Lower lobe of right lung (tissue), 2 donors: ENCODE measurements at regions not wholly inside any gene's neighbourhood (a gene's known extent, or its start where the extent isn't known, plus 50 kb on each side); places are given as distances from the start of the nearest gene placed in this dataset.

ENCODE experiments used
- ATAC-seq, 2 donors: fragments of 200-7000 bp; cut with Tn5 transposase; one replicate each; pipeline ENCODE4 v1.9.1; 2020 to 2022; ENCODE audit warnings: mild to moderate bottlenecking in 2 of 2, moderate library complexity in 2 of 2
- DNase-seq: peaks from one replicate; pipeline ENCODE4 v3.0.0-alpha.2; 2020
- H3K27ac ChIP-seq: fragments of 200-600 bp; one replicate; pipeline ENCODE4 v1.8.0; 2022
- H3K27me3 ChIP-seq: fragments of 200-600 bp; one replicate; pipeline ENCODE4 v1.8.0; 2022; ENCODE audit warnings: low read depth
- H3K36me3 ChIP-seq: fragments of 200-600 bp; one replicate; pipeline ENCODE4 v1.8.0; 2022; ENCODE audit warnings: mild to moderate bottlenecking
- H3K4me1 ChIP-seq: fragments of 200-600 bp; one replicate; pipeline ENCODE4 v1.8.0; 2022
- H3K4me3 ChIP-seq: fragments of 200-600 bp; one replicate; pipeline ENCODE4 v1.8.0; 2022; ENCODE audit warnings: mild to moderate bottlenecking
- H3K9me3 ChIP-seq: fragments of 200-600 bp; one replicate; pipeline ENCODE4 v1.8.0; 2022
- intact Hi-C: fragments of 100-400 bp; cut with DNase I; formaldehyde crosslinking; loops from one replicate; pipeline ENCODE4 v1.11.0; 2022
- TF ChIP-seq, protein P1 (sequence below): fragments of 200-600 bp; IDR thresholded peaks from one replicate; pipeline ENCODE4 v1.8.0; 2022; ENCODE audit warnings: antibody characterized with exemption, mild to moderate bottlenecking
- donor health status: DM: no; HTN: yes; CAD: no; lungs with severe emphysema.

DNA sequence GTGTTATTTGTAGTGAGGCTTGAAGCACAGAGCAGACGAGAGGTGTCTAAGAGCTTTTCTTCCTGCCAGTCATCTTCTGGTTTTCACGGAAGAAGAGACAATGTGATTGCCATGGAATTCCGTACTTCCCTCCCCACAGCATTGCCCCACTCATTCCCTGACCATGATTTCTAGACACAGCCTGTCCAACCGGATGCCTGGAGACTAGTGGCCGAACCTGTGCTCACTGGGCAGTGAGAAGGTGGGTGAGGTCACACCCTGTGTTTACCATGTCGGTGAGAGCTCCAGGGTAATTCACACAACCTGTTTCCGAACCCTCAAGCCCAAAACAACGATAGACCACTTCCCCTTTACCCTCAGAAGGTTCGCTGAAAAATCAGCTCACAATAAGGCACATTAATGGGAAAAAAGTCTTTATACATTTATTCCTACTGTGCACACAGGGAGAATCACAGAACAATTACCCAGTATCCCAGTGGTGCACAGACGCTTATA, 271.9 kb upstream of the FMN2 start:
- H3K9me3 ChIP-seq: no peaks in the 10 kb centered on the region
- no peak overlapping the region for H3K4me3 ChIP-seq
- TF ChIP-seq, protein P1, sequence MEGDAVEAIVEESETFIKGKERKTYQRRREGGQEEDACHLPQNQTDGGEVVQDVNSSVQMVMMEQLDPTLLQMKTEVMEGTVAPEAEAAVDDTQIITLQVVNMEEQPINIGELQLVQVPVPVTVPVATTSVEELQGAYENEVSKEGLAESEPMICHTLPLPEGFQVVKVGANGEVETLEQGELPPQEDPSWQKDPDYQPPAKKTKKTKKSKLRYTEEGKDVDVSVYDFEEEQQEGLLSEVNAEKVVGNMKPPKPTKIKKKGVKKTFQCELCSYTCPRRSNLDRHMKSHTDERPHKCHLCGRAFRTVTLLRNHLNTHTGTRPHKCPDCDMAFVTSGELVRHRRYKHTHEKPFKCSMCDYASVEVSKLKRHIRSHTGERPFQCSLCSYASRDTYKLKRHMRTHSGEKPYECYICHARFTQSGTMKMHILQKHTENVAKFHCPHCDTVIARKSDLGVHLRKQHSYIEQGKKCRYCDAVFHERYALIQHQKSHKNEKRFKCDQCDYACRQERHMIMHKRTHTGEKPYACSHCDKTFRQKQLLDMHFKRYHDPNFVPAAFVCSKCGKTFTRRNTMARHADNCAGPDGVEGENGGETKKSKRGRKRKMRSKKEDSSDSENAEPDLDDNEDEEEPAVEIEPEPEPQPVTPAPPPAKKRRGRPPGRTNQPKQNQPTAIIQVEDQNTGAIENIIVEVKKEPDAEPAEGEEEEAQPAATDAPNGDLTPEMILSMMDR: no peak
- no peak for ATAC-seq
- no peak for DNase-seq
- H3K4me1 ChIP-seq: peaks cover 9% of the 10 kb centered on the region
- no peaks in the 10 kb centered on the region for H3K27me3 ChIP-seq
- no peaks in the 10 kb centered on the region for H3K36me3 ChIP-seq
- intact Hi-C loops: no loop called here
- no peak overlapping the region for H3K27ac ChIP-seq

GRCh38 chr1:239823852-239824251, 267.8 kb upstream of the FMN2 start:
- H3K36me3 ChIP-seq: no peaks in the 10 kb centered on the region
- H3K27me3 ChIP-seq: no peaks in the 10 kb centered on the region
- no peak for ATAC-seq
- no peak overlapping the region for H3K4me3 ChIP-seq
- intact Hi-C loops: no loop called here
- TF ChIP-seq, protein P1: no peak
- no peaks in the 10 kb centered on the region for H3K4me1 ChIP-seq
- H3K27ac ChIP-seq: no peak overlapping the region
- H3K9me3 ChIP-seq: no peaks in the 10 kb centered on the region
- DNase-seq: no peak

- Histone ChIP-seq H3K4me3 (no peak overlapping the region), H3K27me3 (no peaks in the 10 kb centered on the region), H3K27ac (no peak overlapping the region), H3K36me3 (no peaks in the 10 kb centered on the region), H3K4me1 (no peaks in the 10 kb centered on the region), H3K9me3 (no peaks in the 10 kb centered on the region)
- no peak for DNase-seq
- intact Hi-C loops: no loop called here
- TF ChIP-seq, protein P1: no peak
- ATAC-seq: no peak
These were observed 265.5 kb upstream of the FMN2 start for GRCh38 chr1:239826211-239826610.

DNA sequence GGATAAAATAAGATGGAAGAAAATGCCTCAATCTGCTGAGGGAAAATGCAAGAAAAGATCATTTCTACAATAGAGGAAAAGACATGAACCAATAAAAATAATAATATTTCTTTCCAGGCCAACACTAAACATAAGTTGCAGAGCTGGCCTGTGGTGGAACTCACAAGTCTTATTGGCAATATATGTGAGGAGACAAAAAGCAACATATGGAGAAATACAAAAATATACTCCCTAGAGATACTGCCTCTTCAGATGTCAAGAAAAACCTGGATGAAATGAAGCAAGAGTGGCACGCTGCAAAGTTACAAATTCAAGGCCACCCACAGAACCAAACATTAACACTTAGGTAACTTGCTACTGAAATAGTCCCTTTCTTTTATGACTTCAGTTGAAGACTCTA, 264.9 kb upstream of the FMN2 start:
- no peak overlapping the region for H3K27ac ChIP-seq
- no peak for DNase-seq
- no peaks in the 10 kb centered on the region for H3K9me3 ChIP-seq
- TF ChIP-seq, protein P1: no peak
- intact Hi-C loops: no loop called here
- no peak overlapping the region for H3K4me3 ChIP-seq
- H3K4me1 ChIP-seq: no peaks in the 10 kb centered on the region
- ATAC-seq: no peak
- H3K36me3 ChIP-seq: no peaks in the 10 kb centered on the region
- no peaks in the 10 kb centered on the region for H3K27me3 ChIP-seq

- no peak overlapping the region for H3K4me3 ChIP-seq
- DNase-seq: no peak
- no peaks in the 10 kb centered on the region for H3K4me1 ChIP-seq
- H3K27ac ChIP-seq: no peak overlapping the region
- ATAC-seq: no peak
- H3K36me3 ChIP-seq: no peaks in the 10 kb centered on the region
- intact Hi-C loops: no loop called here
- H3K27me3 ChIP-seq: no peaks in the 10 kb centered on the region
- TF ChIP-seq, protein P1: no peak
- H3K9me3 ChIP-seq: no peaks in the 10 kb centered on the region
These were observed 262.1 kb upstream of the FMN2 start for GRCh38 chr1:239829535-239829934.
